A549 (cell line): ENCODE measurements at regions not wholly inside any gene's neighbourhood (a gene's known extent, or its start where the extent isn't known, plus 50 kb on each side); places are given as distances from the start of the nearest gene placed in this dataset.
A peak's percentile ranks its signal among the peaks of the same experiment; 100 is the strongest.

Experiments used
- ATAC-seq, 2 experiments: fragments of 200-7000 bp in 1 of 2; fragments of >200 bp in 1 of 2; cut with Nextera tagmentation in 1 of 2; cut with Tn5 transposase in 1 of 2; 3 replicates each; pipeline versions ENCODE4 v1.8.0 to v1.9.1; 2018 to 2020; ENCODE audit warnings: mild to moderate bottlenecking in 1 of 2, moderate library complexity in 1 of 2
- CTCF ChIA-PET: fragments of 300-600 bp; sonication (Branson Sonifier 250); formaldehyde crosslinking; extraction: SDS; loops from one replicate; lab custom pipeline; 2021; ENCODE audit warnings: antibody characterized with exemption, inconsistent platforms; lab: Yijun Ruan, JAX
- POLR2A ChIA-PET: fragments of 350-600 bp; formaldehyde crosslinking; extraction: SDS; loops from one replicate; lab custom pipeline; 2021; ENCODE audit warnings: antibody characterized with exemption, inconsistent platforms; lab: Yijun Ruan, JAX
- DNase-seq, 2 experiments: peaks; one replicate each; pipeline versions ENCODE4 v3.0.0 to v3.0.0-alpha.2; 2011 to 2016; ENCODE audit warnings: low read depth in 1 of 2, low spot score in 1 of 2
- FAIRE-seq: peaks from 2 replicates; lab custom pipeline; 2011; peaks lifted over from hg19 to GRCh38; lab: Jason Lieb, UNC
- H3K27ac ChIP-seq, 2 experiments: fragments of >200 bp; sonication (Bioruptor Twin); formaldehyde crosslinking; 3 replicates each; pipeline ENCODE4 v1.5.1; 2016 to 2017
- H3K4me1 ChIP-seq: fragments of >200 bp; sonication (Bioruptor Twin); formaldehyde crosslinking; 3 replicates; pipeline ENCODE4 v1.6.1; 2016
- H3K4me2 ChIP-seq: fragments of >200 bp; sonication (Bioruptor Twin); formaldehyde crosslinking; 3 replicates; pipeline ENCODE4 v1.6.1; 2016
- H3K4me3 ChIP-seq: fragments of >200 bp; sonication (Bioruptor Twin); formaldehyde crosslinking; 3 replicates; pipeline ENCODE4 v1.5.1; 2016
- H3K9me3 ChIP-seq: fragments of >200 bp; sonication (Bioruptor Twin); formaldehyde crosslinking; 3 replicates; pipeline ENCODE4 v1.6.1; 2016
- CBX2 ChIP-seq: fragments of 200-600 bp; sonication (generic); IDR thresholded peaks from 2 replicates; pipeline ENCODE4 v1.6.1; 2016; ENCODE audit warnings: low read depth, mild to moderate bottlenecking, borderline replicate concordance
- CEBPB ChIP-seq, 2 experiments: fragments of >200 bp in 1 of 2; sonication (Bioruptor Twin) in 1 of 2; formaldehyde crosslinking in 1 of 2; IDR thresholded peaks; 2 replicates each; pipeline ENCODE4 v1.6.1; 2012 to 2016
- CHD4 ChIP-seq: fragments of 200-600 bp; sonication (generic); IDR thresholded peaks from 2 replicates; pipeline ENCODE4 v1.6.1; 2016; ENCODE audit warnings: antibody characterized with exemption, mild to moderate bottlenecking, borderline replicate concordance
- EHF ChIP-seq: fragments of 250-450 bp; sonication (Bioruptor Pico); IDR thresholded peaks from 2 replicates; pipeline ENCODE4 v1.5.0; 2020; ENCODE audit warnings: mild to moderate bottlenecking
- EHMT2 ChIP-seq: fragments of 200-600 bp; sonication (generic); IDR thresholded peaks from 2 replicates; pipeline ENCODE4 v1.6.1; 2016; ENCODE audit warnings: antibody characterized with exemption, low read depth, mild to moderate bottlenecking, moderate library complexity
- EP300 ChIP-seq, 2 experiments: fragments of >200 bp; sonication (Bioruptor Twin); formaldehyde crosslinking; IDR thresholded peaks; 2 replicates in 1 of 2; 3 replicates in 1 of 2; pipeline ENCODE4 v1.6.1; 2016 to 2017
- ESRRA ChIP-seq: fragments of 150-350 bp; IDR thresholded peaks from 2 replicates; pipeline ENCODE4 v1.6.1; 2014; ENCODE audit warnings: mild to moderate bottlenecking, low read length, borderline replicate concordance
- FOSB ChIP-seq: fragments of 250-450 bp; sonication (Bioruptor Pico); IDR thresholded peaks from 2 replicates; pipeline ENCODE4 v1.5.0; 2020; ENCODE audit warnings: mild to moderate bottlenecking, moderate library complexity
- HOXB13 ChIP-seq: fragments of 250-450 bp; sonication (Bioruptor Pico); IDR thresholded peaks from 2 replicates; pipeline ENCODE4 v1.5.0; 2020; ENCODE audit warnings: low read depth, mild to moderate bottlenecking, moderate library complexity
- JUNB ChIP-seq: fragments of >200 bp; sonication (Bioruptor Twin); formaldehyde crosslinking; IDR thresholded peaks from 2 replicates; pipeline ENCODE4 v1.6.1; 2016
- MAZ ChIP-seq: fragments of 150-350 bp; IDR thresholded peaks from 2 replicates; pipeline ENCODE4 v1.6.1; 2014; ENCODE audit warnings: antibody characterized with exemption, low read depth, low read length, borderline replicate concordance
- PHF8 ChIP-seq: fragments of 200-600 bp; sonication (generic); IDR thresholded peaks from 2 replicates; pipeline ENCODE4 v1.6.1; 2016; ENCODE audit warnings: low read depth, mild to moderate bottlenecking, antibody characterized with exemption, moderate library complexity, borderline replicate concordance
- RAD21 ChIP-seq, 2 experiments: fragments of >200 bp in 1 of 2; sonication (Bioruptor Twin) in 1 of 2; formaldehyde crosslinking in 1 of 2; IDR thresholded peaks in 1 of 2; conservative IDR thresholded peaks in 1 of 2; 2 replicates in 1 of 2; 3 replicates in 1 of 2; pipeline ENCODE4 v1.6.1; 2012 to 2018; ENCODE audit warnings: inconsistent platforms in 1 of 2
- RARB ChIP-seq: fragments of 250-450 bp; sonication (Bioruptor Pico); IDR thresholded peaks from 2 replicates; pipeline ENCODE4 v1.8.0; 2021; ENCODE audit warnings: mild to moderate bottlenecking, moderate library complexity
- RCOR1 ChIP-seq: fragments of 150-350 bp; IDR thresholded peaks from 2 replicates; pipeline ENCODE4 v1.6.1; 2014; ENCODE audit warnings: antibody characterized with exemption, low read length, low read depth
- RFX5 ChIP-seq: fragments of 450-650 bp; IDR thresholded peaks from 2 replicates; pipeline ENCODE4 v1.7.1; 2014; ENCODE audit warnings: antibody characterized with exemption, mild to moderate bottlenecking, moderate library complexity
- SMC3 ChIP-seq: fragments of >200 bp; sonication (Bioruptor Twin); formaldehyde crosslinking; IDR thresholded peaks from 3 replicates; pipeline ENCODE4 v1.6.1; 2018; ENCODE audit warnings: inconsistent platforms
- ZNF302 ChIP-seq: fragments of 250-450 bp; sonication (Bioruptor Pico); IDR thresholded peaks from 2 replicates; pipeline ENCODE4 v1.9.0; 2021; ENCODE audit warnings: inconsistent platforms, mild to moderate bottlenecking, moderate library complexity
- ZSCAN20 ChIP-seq: fragments of 250-450 bp; sonication (Bioruptor Pico); IDR thresholded peaks from 2 replicates; pipeline ENCODE4 v1.8.0; 2022; ENCODE audit warnings: mild to moderate bottlenecking, moderate library complexity
- WGBS: methylation state at CpG from one replicate; pipeline ENCODE4 v1.1.6; 2017; ENCODE audit errors: missing lambda C conversion rate; 5-methylcytosine and 5-hydroxymethylcytosine counted together
- TF ChIP-seq, protein P1 (sequence below): fragments of 250-450 bp; sonication (Bioruptor Pico); IDR thresholded peaks from 2 replicates; pipeline ENCODE4 v1.5.0; 2021; ENCODE audit warnings: mild to moderate bottlenecking, moderate library complexity, borderline replicate concordance
- TF ChIP-seq, protein P2 (sequence below): fragments of 450-650 bp; IDR thresholded peaks from 2 replicates; pipeline ENCODE4 v1.6.1; 2014; ENCODE audit warnings: antibody characterized with exemption
- TF ChIP-seq, protein P3 (sequence below): IDR thresholded peaks from 2 replicates; pipeline ENCODE4 v1.6.1; 2012

DNA sequence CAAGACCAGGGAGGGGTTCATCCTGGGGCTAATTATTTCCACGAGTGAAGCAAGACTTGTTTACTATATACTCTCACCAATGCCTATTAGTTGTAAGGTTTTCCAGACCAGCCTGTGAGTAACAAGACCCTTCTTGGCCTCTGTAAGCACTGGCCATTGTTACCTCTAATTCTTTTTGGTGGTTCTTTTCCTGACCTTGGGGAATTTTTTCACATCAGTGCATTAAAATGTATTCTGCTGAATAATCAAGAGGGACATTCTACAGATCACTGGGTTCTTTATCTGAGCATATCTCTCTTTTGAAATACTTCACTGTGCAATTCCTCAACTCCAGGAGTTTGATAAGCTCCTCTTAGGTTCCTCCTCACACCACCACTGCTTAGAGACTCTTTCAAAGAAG, 909.9 kb upstream of the ACVR2A start:
- ATAC-seq: no peak
- TF ChIP-seq CBX2 (no peak), ESRRA (no peak), HOXB13 (CRISPR knock-in tag) (no peak), RAD21 (conservative IDR thresholded peaks at IDR 0.05 in 1 of 2, IDR thresholded peaks at IDR 0.05 in 1 of 2) (no peak), JUNB (no peak), MAZ (no peak), RARB (CRISPR knock-in tag) (no peak), ZSCAN20 (CRISPR knock-in tag) (no peak)
- TF ChIP-seq, protein P1, sequence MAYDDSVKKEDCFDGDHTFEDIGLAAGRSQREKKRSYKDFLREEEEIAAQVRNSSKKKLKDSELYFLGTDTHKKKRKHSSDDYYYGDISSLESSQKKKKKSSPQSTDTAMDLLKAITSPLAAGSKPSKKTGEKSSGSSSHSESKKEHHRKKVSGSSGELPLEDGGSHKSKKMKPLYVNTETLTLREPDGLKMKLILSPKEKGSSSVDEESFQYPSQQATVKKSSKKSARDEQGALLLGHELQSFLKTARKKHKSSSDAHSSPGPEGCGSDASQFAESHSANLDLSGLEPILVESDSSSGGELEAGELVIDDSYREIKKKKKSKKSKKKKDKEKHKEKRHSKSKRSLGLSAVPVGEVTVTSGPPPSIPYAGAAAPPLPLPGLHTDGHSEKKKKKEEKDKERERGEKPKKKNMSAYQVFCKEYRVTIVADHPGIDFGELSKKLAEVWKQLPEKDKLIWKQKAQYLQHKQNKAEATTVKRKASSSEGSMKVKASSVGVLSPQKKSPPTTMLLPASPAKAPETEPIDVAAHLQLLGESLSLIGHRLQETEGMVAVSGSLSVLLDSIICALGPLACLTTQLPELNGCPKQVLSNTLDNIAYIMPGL (CRISPR knock-in tag): no peak

DNA sequence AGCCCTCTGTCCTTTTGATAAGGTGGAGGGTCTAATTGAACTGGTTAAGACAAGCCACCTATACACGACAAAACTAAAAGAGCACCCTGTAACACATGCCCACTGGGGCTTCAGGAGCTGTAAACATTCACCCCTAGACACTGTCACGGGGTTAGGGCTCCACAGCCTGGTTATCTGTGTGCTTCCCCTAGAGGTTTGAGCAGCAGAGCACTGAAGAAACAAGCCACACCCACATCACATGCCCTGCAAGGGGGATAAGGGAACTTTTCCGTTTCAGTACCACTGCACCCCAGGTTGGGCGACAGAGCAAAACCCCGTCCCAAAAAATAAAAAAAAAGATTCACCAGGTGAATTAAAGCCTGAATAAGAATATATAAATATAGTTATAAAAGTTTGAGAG, 913.7 kb upstream of the ACVR2A start:
- Histone ChIP-seq H3K4me3 (no peak overlapping the region), H3K27ac (no peak overlapping the region), H3K4me1 (no peaks in the 10 kb centered on the region), H3K9me3 (no peaks in the 10 kb centered on the region), H3K4me2 (no peak overlapping the region)
- ChIA-PET CTCF (interaction anchor here (1.3 kb wide), 1 partner anchor 18 kb away, joined by 3 read pairs; no protein-coding TSS in a partner anchor), POLR2A (no interaction called here)
- WGBS: 6% methylated on average over 5 of the region's 5 CpGs
- peak in 1 of 2 experiments; percentile 42; a peak in 3 of 6 replicates for ATAC-seq
- FAIRE-seq: no peak
- TF ChIP-seq RFX5 (no peak), CHD4 (no peak), CEBPB (IDR thresholded peaks at IDR 0.05) (no peak), RCOR1 (no peak), PHF8 (no peak), EHF (no peak), EHMT2 (no peak), SMC3 (no peak), ESRRA (no peak), FOSB (no peak), ZNF302 (CRISPR knock-in tag) (no peak)
- TF ChIP-seq, protein P2, sequence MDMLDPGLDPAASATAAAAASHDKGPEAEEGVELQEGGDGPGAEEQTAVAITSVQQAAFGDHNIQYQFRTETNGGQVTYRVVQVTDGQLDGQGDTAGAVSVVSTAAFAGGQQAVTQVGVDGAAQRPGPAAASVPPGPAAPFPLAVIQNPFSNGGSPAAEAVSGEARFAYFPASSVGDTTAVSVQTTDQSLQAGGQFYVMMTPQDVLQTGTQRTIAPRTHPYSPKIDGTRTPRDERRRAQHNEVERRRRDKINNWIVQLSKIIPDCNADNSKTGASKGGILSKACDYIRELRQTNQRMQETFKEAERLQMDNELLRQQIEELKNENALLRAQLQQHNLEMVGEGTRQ: no peak
- no peak for DNase-seq

More for the DNA sequence above, 909.9 kb upstream of the ACVR2A start:
- DNase-seq: no peak
- Histone ChIP-seq H3K9me3 (no peaks in the 10 kb centered on the region), H3K4me2 (no peak overlapping the region), H3K4me3 (no peak overlapping the region), H3K4me1 (no peaks in the 10 kb centered on the region), H3K27ac (no peak overlapping the region)
- ChIA-PET CTCF (no interaction called here), POLR2A (no interaction called here)
- 0% methylated on average over 1 of the region's 1 CpG for WGBS
- no peak for FAIRE-seq

DNA sequence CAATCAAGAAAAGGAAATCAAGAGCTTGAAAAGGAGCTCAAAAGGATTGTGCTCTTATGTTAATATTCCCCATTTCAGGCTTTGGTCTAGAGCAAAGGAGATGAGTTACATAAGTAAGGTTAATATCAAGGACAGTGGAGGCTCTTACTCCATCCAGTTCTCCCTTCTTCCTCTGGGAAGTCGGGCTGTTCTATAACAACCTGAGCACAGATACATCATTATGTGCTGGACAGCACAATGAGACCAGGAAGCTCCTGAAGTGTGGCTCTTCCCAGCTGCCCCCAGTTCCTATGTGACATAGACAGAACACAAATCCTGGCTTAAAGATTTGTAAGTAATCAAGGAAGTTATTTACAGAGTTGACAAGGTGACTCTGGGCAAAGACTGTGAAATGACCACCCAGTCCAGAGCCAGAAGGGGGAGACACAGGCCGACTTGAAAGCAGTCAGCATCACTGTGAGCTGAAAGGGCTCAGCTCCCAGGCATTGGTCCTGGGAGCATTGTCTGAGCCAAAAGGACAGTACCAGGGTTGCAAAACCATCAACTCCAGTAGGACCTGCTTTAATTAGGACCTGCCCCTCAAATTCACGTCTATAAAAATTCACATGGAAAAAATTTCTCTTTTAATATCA, 917.6 kb upstream of the ACVR2A start:
- FAIRE-seq: no peak
- POLR2A ChIA-PET: interaction anchor here (0.6 kb wide), 1 partner anchor 918 kb away, joined by 5 read pairs; the partner anchor contains the start of gene ACVR2A
- Histone ChIP-seq H3K4me3 (no peak overlapping the region), H3K4me2 (no peak overlapping the region), H3K9me3 (no peaks in the 10 kb centered on the region), H3K4me1 (no peaks in the 10 kb centered on the region), H3K27ac (no peak overlapping the region)
- peak in 1 of 2 experiments; percentile 36 for DNase-seq
- CTCF ChIA-PET: interaction anchor here (0.8 to 1.5 kb wide), 3 partner anchors 19 to 984 kb away, joined by 3 read pairs; no protein-coding TSS in a partner anchor
- no peak for TF ChIP-seq EHF
- TF ChIP-seq, protein P3, sequence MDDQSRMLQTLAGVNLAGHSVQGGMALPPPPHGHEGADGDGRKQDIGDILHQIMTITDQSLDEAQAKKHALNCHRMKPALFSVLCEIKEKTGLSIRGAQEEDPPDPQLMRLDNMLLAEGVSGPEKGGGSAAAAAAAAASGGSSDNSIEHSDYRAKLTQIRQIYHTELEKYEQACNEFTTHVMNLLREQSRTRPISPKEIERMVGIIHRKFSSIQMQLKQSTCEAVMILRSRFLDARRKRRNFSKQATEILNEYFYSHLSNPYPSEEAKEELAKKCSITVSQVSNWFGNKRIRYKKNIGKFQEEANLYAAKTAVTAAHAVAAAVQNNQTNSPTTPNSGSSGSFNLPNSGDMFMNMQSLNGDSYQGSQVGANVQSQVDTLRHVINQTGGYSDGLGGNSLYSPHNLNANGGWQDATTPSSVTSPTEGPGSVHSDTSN: no peak
- TF ChIP-seq EP300 (IDR thresholded peaks at IDR 0.05): no peak
- TF ChIP-seq SMC3: 0 out of 3 replicates have a peak, but pooled peaks have one; percentile 5
- peak in 1 of 2 experiments; percentile 31; a peak in 3 of 5 replicates for TF ChIP-seq RAD21 (conservative IDR thresholded peaks at IDR 0.05 in 1 of 2, IDR thresholded peaks at IDR 0.05 in 1 of 2)
- ATAC-seq: peak; percentile 83 to 89
- WGBS: 3% methylated on average over 3 of the region's 3 CpGs
